ENCODE measurements at regions not wholly inside any gene's neighbourhood (a gene's known extent, or its start where the extent isn't known, plus 50 kb on each side); places are given as distances from the start of the nearest gene placed in this dataset.

GRCh38 chr1:17935230-17935629, 172.4 kb upstream of the IGSF21 start:
- Mint-ChIP-seq H3K36me3 (no peaks in the 10 kb centered on the region), H3K27me3 (ENCODE audit: low read depth in 3 of 3) (peaks cover 4 to 6% (median 4%) of the 10 kb centered on the region in 3 donors), H3K4me3 (no peak overlapping the region), H3K9me3 (peaks cover 0 to 6% (median 0%) of the 10 kb centered on the region in 7 donors), H3K27ac (no peak overlapping the region), H3K4me1 (no peaks in the 10 kb centered on the region)
- no peak overlapping the region for H3K9ac ChIP-seq (ENCODE audit: insufficient read depth, low read length, poor library complexity, severe bottlenecking)
- no peak for TF ChIP-seq CTCF (IDR thresholded peaks at IDR 0.05)
- H4K20me1 ChIP-seq (ENCODE audit: insufficient read depth, low read length): no peaks in the 10 kb centered on the region
- H3K27ac ChIP-seq (ENCODE audit: low read depth in 1 of 2, low read length in 2 of 2): no peak overlapping the region
- no peaks in the 10 kb centered on the region for H3K4me1 ChIP-seq (ENCODE audit: control insufficient read depth in 1 of 2, insufficient read depth in 2 of 2, low read length in 2 of 2)
- H3K4me2 ChIP-seq (replicated peaks; ENCODE audit: extremely low read depth, low read length, poor library complexity, severe bottlenecking): no peak overlapping the region
- no peaks in the 10 kb centered on the region for H3K79me2 ChIP-seq (ENCODE audit: insufficient read depth, low read length)
- H3K9me3 ChIP-seq (replicated peaks in 1 of 2; ENCODE audit: control insufficient read depth in 1 of 2, insufficient read depth in 1 of 2, low read length in 2 of 2): peaks cover 0 to 2% of the 10 kb centered on the region in 2 donors
- no peak overlapping the region for H3K4me3 ChIP-seq (replicated peaks in 1 of 3; ENCODE audit: low read depth in 2 of 3, low read length in 3 of 3)
- no peak for DNase-seq
- H3K27me3 ChIP-seq (ENCODE audit: control insufficient read depth in 2 of 2, insufficient read depth in 2 of 2, low read length in 2 of 2): no peaks in the 10 kb centered on the region
- no peaks in the 10 kb centered on the region for H3K36me3 ChIP-seq (replicated peaks in 1 of 2; ENCODE audit: control insufficient read depth in 1 of 2, insufficient read depth in 2 of 2, low read length in 2 of 2)
- H2AFZ ChIP-seq (ENCODE audit: insufficient read depth, low read depth, low read length, poor library complexity, severe bottlenecking): no peak overlapping the region
- intact Hi-C loops (cut with micrococcal nuclease): no loop called here
- WGBS (ENCODE audit: insufficient coverage): 67% methylated on average over 6 of the region's 6 CpGs

DNA sequence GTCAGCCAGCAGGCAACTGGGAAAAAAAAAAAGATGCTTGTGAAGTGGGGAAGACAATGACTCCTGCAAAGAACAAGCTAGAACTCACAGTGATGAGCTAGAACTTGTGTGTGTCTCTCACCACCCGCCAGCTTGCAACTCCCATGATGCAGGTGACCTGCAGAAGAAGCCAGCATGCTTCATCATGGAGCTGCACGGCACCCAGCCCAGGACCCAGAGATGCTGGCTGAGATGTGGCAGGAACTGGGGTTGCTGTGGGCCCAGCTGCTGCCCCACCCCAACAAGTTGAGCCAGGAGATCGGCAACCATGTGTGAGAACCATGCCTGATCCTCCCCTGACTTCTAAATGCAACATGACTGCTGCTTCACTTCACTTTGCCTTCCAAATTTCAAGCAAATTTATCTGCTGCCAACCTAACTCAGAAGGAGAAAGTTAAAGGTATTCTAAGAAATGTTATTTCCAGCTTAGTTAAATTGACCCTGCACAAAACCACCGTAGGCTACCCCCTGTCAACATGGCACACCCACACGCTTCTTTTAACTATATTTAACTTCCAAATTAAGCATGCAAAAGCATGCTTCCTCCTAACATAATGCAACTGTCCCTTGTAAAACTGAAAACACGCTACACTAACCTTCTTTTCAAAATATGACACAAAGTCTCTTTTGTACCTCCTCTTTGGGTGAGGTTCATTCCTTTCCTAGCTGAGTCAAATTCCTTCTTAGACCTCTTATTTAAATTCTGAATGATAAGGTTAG, 166.0 kb upstream of the IGSF21 start:
- no peak for DNase-seq
- Histone ChIP-seq H3K27ac (ENCODE audit: low read depth in 1 of 2, low read length in 2 of 2) (no peak overlapping the region), H3K4me3 (replicated peaks in 1 of 3; ENCODE audit: low read depth in 2 of 3, low read length in 3 of 3) (no peak overlapping the region), H3K27me3 (ENCODE audit: control insufficient read depth in 2 of 2, insufficient read depth in 2 of 2, low read length in 2 of 2) (no peaks in the 10 kb centered on the region), H3K79me2 (ENCODE audit: insufficient read depth, low read length) (no peaks in the 10 kb centered on the region), H3K9me3 (replicated peaks in 1 of 2; ENCODE audit: control insufficient read depth in 1 of 2, insufficient read depth in 1 of 2, low read length in 2 of 2) (no peaks in the 10 kb centered on the region), H3K4me2 (replicated peaks; ENCODE audit: extremely low read depth, low read length, poor library complexity, severe bottlenecking) (no peak overlapping the region), H2AFZ (ENCODE audit: insufficient read depth, low read depth, low read length, poor library complexity, severe bottlenecking) (no peak overlapping the region), H3K9ac (ENCODE audit: insufficient read depth, low read length, poor library complexity, severe bottlenecking) (no peak overlapping the region), H3K4me1 (ENCODE audit: control insufficient read depth in 1 of 2, insufficient read depth in 2 of 2, low read length in 2 of 2) (no peaks in the 10 kb centered on the region), H4K20me1 (ENCODE audit: insufficient read depth, low read length) (no peaks in the 10 kb centered on the region), H3K36me3 (replicated peaks in 1 of 2; ENCODE audit: control insufficient read depth in 1 of 2, insufficient read depth in 2 of 2, low read length in 2 of 2) (no peaks in the 10 kb centered on the region)
- Mint-ChIP-seq H3K4me3 (no peak overlapping the region), H3K27me3 (ENCODE audit: low read depth in 3 of 3) (peaks cover 0 to 5% (median 4%) of the 10 kb centered on the region in 3 donors), H3K27ac (no peak overlapping the region), H3K9me3 (peaks cover 0 to 2% (median 0%) of the 10 kb centered on the region in 7 donors), H3K4me1 (no peaks in the 10 kb centered on the region), H3K36me3 (no peaks in the 10 kb centered on the region)
- WGBS (ENCODE audit: insufficient coverage): 82% methylated on average over 5 of the region's 6 CpGs
- no peak for TF ChIP-seq CTCF (IDR thresholded peaks at IDR 0.05)
- intact Hi-C loops (cut with micrococcal nuclease): no loop called here

All from CD14-positive monocyte (primary cell).